ENCODE measurements at regions not wholly inside any gene's neighbourhood (a gene's known extent, or its start where the extent isn't known, plus 50 kb on each side); places are given as distances from the start of the nearest gene placed in this dataset.

DNA sequence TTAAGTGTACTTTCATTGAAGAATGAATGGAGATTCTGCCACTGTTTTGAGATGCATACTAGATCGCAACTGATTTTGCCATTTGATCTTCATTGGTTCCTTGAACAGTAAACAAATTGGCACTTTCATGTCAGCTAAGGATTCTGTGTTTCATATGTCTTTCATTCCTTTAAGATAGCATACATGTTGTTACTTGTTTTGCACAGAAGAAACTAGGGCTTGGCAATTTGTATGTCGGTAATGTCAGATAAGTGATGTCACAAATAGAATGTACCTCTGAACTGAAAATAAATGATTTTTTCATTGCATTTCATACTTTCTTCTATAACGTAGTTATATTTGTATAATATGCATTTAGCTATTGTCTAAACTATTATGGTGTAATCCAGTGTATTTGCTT is 73.2 kb upstream of the TENM3 start:
- Histone ChIP-seq H3K9ac (ENCODE audit: insufficient read depth, low read depth, low read length) (no peak overlapping the region), H3K36me3 (replicated peaks in 1 of 2; ENCODE audit: control insufficient read depth in 1 of 2, insufficient read depth in 2 of 2, low read length in 2 of 2) (no peaks in the 10 kb centered on the region), H3K4me1 (ENCODE audit: insufficient read depth, low read length) (no peaks in the 10 kb centered on the region), H2AFZ (ENCODE audit: low read length) (no peak overlapping the region), H3K4me2 (ENCODE audit: low read depth, low read length) (no peak overlapping the region), H3K79me2 (ENCODE audit: insufficient read depth, low read length) (no peaks in the 10 kb centered on the region), H3K27me3 (ENCODE audit: control insufficient read depth in 1 of 2, insufficient read depth in 2 of 2, low read length in 2 of 2) (0 out of 5 replicates have a peak, but pooled peaks cover 0 to 3% of the 10 kb centered on the region in 2 experiments), H3K9me3 (ENCODE audit: low read length) (no peaks in the 10 kb centered on the region), H4K20me1 (ENCODE audit: insufficient read depth, low read length) (no peaks in the 10 kb centered on the region), H3K4me3 (replicated peaks in 1 of 3; ENCODE audit: insufficient read depth in 1 of 3, low read depth in 2 of 3, low read length in 3 of 3) (no peak overlapping the region), H3K27ac (ENCODE audit: extremely low read length, insufficient read depth, low read length) (no peak overlapping the region)
- WGBS (ENCODE audit: low lambda C conversion rate): 4% methylated on average over 3 of the region's 3 CpGs
- no peak for DNase-seq (ENCODE audit: low spot score)
- TF ChIP-seq ZNF350 (CRISPR knock-in tag; IDR thresholded peaks at IDR 0.05; ENCODE audit: borderline replicate concordance, low read depth): no peak
- CTCF ChIA-PET (ENCODE audit: low intra/inter-chr PET ratio, low total read pairs): no interaction called here
- in situ Hi-C loops (cut with HindIII; ENCODE audit: extremely low pct_ligation_motif_present, low pct_unique_long_range_greater_than_20kb) (no loop called here), intact Hi-C loops (cut with micrococcal nuclease; ENCODE audit: unreplicated experiment) (no loop called here)
- BruUV-seq (replicated peaks): no TSS peak
- POLR2A ChIA-PET: no interaction called here
- ATAC-seq: no peak
- no peak for FAIRE-seq

DNA sequence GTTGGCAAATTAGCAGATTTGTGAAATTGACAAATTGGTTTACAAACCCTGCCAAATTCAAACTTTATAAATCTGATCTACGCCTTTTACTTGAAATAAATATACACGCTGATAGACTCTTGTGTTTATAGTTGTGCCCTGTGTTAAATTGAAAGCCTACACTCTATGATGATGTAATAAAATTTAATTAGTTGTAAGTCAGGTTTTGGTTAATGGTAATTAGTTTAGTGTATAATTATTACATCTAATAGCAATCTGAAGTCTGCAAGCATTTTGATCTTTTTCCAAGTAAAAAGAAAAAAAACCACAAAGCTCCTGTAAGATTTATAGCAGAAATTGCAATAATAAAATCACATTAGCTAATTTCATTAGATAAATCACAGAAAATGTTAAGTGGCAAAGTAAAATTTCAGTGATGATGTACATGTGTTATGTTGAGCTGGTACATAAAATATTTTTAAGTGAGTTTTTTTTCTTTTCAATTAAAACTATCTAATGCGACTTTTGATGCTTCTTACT is 72.7 kb upstream of the TENM3 start:
- Histone ChIP-seq H3K9ac (ENCODE audit: insufficient read depth, low read depth, low read length) (no peak overlapping the region), H3K27me3 (ENCODE audit: control insufficient read depth in 1 of 2, insufficient read depth in 2 of 2, low read length in 2 of 2) (0 out of 5 replicates have a peak, but pooled peaks cover 0 to 3% of the 10 kb centered on the region in 2 experiments), H3K9me3 (ENCODE audit: low read length) (no peaks in the 10 kb centered on the region), H3K79me2 (ENCODE audit: insufficient read depth, low read length) (no peaks in the 10 kb centered on the region), H2AFZ (ENCODE audit: low read length) (no peak overlapping the region), H3K27ac (ENCODE audit: extremely low read length, insufficient read depth, low read length) (no peak overlapping the region), H3K4me2 (ENCODE audit: low read depth, low read length) (no peak overlapping the region), H3K36me3 (replicated peaks in 1 of 2; ENCODE audit: control insufficient read depth in 1 of 2, insufficient read depth in 2 of 2, low read length in 2 of 2) (no peaks in the 10 kb centered on the region), H3K4me1 (ENCODE audit: insufficient read depth, low read length) (no peaks in the 10 kb centered on the region), H4K20me1 (ENCODE audit: insufficient read depth, low read length) (no peaks in the 10 kb centered on the region), H3K4me3 (replicated peaks in 1 of 3; ENCODE audit: insufficient read depth in 1 of 3, low read depth in 2 of 3, low read length in 3 of 3) (no peak overlapping the region)
- FAIRE-seq (no peak), ATAC-seq (no peak), DNase-seq (ENCODE audit: low spot score) (no peak)
- BruUV-seq (replicated peaks): no TSS peak
- under 1% methylated on average over 3 of the region's 3 CpGs for WGBS (ENCODE audit: low lambda C conversion rate)
- in situ Hi-C loops (cut with HindIII; ENCODE audit: extremely low pct_ligation_motif_present, low pct_unique_long_range_greater_than_20kb) (no loop called here), intact Hi-C loops (cut with micrococcal nuclease; ENCODE audit: unreplicated experiment) (no loop called here)
- TF ChIP-seq ZNF17 (CRISPR knock-in tag; IDR thresholded peaks at IDR 0.05) (no peak), PRDM10 (CRISPR knock-in tag; IDR thresholded peaks at IDR 0.05; ENCODE audit: low read depth) (no peak), ZNF138 (CRISPR knock-in tag; IDR thresholded peaks at IDR 0.05; ENCODE audit: low read depth) (no peak), ZNF737 (CRISPR knock-in tag; IDR thresholded peaks at IDR 0.05; ENCODE audit: borderline replicate concordance) (no peak)
- TF ChIP-seq, protein P1, sequence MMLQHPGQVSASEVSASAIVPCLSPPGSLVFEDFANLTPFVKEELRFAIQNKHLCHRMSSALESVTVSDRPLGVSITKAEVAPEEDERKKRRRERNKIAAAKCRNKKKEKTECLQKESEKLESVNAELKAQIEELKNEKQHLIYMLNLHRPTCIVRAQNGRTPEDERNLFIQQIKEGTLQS (CRISPR knock-in tag; IDR thresholded peaks at IDR 0.05): no peak
- TF ChIP-seq, protein P2, sequence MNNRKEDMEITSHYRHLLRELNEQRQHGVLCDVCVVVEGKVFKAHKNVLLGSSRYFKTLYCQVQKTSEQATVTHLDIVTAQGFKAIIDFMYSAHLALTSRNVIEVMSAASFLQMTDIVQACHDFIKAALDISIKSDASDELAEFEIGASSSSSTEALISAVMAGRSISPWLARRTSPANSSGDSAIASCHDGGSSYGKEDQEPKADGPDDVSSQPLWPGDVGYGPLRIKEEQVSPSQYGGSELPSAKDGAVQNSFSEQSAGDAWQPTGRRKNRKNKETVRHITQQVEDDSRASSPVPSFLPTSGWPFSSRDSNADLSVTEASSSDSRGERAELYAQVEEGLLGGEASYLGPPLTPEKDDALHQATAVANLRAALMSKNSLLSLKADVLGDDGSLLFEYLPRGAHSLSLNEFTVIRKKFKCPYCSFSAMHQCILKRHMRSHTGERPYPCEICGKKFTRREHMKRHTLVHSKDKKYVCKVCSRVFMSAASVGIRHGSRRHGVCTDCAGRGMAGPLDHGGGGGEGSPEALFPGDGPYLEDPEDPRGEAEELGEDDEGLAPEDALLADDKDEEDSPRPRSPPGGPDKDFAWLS (CRISPR knock-in tag; IDR thresholded peaks at IDR 0.05; ENCODE audit: borderline replicate concordance): no peak
- POLR2A ChIA-PET: no interaction called here
- CTCF ChIA-PET (ENCODE audit: low intra/inter-chr PET ratio, low total read pairs): no interaction called here

Measured in HepG2 (cell line).